ENCODE measurements at regions not wholly inside any gene's neighbourhood (a gene's known extent, or its start where the extent isn't known, plus 50 kb on each side); places are given as distances from the start of the nearest gene placed in this dataset.
"Not testable (repeated sequence)": the region's sequence is repeated elsewhere in the genome, so short reads cannot be mapped to it uniquely, and the experiment has no call there.

DNA sequence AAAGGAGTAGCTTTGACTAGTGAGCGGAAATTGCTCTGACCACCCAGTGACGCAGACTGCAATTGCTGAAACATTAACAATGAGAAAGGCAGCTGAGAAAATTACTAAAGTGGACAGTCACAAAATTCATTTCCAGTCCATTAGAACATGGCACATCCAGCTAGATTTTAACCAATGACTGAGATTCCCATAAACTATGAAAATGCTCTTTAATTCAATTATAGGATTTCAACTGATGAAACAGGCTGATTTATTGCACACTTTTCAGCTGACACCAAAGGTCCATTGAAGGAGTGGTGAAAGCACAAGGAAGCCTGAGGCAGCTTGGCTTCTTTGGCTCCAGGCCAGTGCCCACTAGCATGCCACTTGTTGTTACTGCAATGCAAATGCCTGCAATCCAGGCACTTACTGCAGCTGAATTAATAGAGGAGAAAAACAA is 933.4 kb downstream of the SLITRK6 start:
- peak; percentile 51 for DNase-seq (ENCODE audit: low spot score)

GRCh38 chr13:84864341-84864740 is 934.9 kb downstream of the SLITRK6 start:
- no peak for DNase-seq (ENCODE audit: low spot score)

DNA sequence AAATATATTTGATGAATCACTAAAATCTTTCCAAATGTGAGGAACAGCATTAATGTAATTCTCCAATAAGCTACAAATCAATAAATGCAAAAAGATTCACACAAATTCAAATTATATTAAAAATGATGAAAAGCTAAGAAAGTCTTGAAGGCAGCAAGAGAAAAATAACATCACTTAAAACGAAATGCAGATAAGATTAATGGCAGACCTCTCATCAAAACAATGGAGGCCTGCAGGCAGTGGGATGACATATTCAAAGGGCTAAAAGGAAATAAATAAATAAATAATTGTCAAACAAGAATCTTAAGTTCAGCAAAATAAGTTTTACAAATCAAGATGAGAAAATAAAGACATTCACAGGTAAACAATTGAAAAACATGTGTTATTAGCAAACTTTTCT is 952.1 kb downstream of the SLITRK6 start:
- DNase-seq (ENCODE audit: low spot score) = no peak

- no peak for DNase-seq (ENCODE audit: low spot score)
Measured at GRCh38 chr13:84845907-84846619, 953.2 kb downstream of the SLITRK6 start.

DNA sequence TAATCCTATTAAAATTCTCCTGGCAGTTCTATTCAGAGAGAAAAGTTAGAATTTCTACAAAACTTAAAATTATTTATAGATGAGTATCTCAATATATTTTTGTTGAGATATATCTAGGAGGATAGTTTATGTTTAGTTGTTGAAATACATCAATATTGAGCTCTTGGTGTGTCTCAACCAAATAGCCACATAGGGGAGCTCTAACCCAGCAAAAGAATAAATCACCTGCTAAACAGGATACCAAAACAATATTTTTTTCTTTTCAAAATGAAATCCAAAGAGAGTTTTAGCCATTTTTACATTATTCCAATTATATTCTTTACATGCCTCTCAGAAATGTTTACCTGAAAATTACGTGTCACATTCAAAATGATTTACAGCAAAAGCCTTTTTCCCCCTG is 954.7 kb downstream of the SLITRK6 start:
- peak; percentile 20 for DNase-seq (ENCODE audit: low spot score)

- no peak for DNase-seq (ENCODE audit: low spot score)
Measured at GRCh38 chr13:84843368-84843767, 955.9 kb downstream of the SLITRK6 start.

DNA sequence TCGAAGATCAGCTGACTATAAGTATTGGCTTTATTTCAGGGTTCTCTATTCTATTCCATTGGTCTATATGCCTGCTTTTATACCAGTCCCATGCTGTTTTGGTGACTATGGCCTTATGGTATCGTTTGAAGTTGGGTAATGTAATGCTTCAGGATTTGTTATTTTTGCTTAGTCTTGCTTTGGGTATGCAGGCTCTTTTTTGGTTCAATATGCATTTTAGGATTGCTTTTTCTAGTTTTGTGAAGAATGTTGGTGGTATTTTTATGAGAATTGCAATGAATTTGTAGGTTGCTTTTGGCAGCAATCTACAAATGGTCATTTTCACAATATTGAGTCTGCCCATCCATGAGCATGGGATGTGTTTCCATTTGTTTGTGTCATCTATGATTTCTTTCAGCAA is 951.9 kb upstream of the SLITRK1 start:
- DNase-seq (ENCODE audit: low spot score) = no peak

DNA sequence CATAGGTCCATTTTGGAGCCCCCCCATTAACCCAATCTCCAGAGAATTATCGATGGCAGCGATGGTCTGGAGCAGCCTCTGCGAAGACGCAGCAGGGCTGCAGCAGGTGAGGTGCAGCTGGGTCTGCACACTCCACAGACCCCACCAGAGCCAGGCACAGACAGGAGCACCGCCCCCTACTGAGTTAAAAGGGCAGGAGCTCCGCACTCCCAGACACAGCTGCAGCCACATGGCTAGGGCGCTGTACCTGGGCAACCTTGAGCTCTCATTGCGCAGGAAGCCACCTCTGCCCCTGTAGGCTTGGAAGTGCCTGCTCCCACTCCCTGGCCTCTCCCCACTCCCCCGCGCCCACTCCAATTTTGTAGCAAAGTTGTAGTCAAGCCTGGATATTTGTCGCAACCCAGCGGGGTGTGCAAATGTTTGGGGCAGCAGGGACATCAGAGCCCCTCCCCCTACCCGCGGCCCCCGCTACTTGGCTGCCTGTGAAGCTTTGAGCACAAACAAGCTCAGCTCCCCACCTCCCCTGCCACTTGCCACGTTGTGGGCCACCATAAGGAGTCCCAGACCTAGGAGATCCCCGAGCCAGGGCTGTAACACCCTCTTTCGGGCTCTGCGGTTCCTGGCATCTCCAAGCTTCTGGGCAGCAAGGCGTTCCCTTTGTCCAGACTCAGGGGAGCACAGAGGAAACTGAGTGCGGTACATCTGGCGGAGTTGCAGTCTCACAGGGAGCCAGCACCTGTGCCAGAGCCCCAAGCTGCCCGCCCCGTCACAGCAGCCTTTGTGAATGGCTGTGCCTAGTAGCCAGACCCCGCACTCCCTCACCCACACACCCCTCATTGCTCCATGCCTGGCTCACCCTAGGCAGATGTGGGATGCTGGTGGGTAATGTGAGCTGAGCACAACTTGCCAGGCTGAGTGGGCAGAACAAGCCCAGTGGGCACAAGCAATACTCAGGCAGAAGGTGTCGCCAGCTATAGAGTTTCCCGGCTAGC is 949.7 kb upstream of the SLITRK1 start:
- DNase-seq (ENCODE audit: low spot score) = no peak

DNA sequence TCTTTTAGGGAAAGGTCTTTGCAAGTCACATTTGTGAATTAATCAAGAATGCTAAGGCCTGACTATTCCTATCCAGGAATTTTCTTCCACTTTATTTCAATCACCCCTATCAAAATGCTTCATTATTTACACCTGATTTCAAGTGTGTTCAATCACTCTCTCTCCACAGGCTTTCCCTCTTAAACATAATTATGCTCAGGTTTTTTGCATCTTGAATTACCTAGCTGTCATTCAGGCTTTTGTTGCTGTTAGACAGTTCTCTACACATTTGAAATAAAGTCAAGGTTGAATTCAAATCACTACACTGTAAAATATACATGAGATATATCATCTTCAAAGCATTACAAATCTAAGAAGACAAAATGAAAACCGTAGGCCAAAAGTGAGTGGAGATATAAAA is 941.3 kb upstream of the SLITRK1 start:
- no peak for DNase-seq (ENCODE audit: low spot score)

GRCh38 chr13:84821261-84821660 is 939.0 kb upstream of the SLITRK1 start:
- DNase-seq (ENCODE audit: low spot score) = no peak

GRCh38 chr13:84816567-84817105 is 934.4 kb upstream of the SLITRK1 start:
- no peak for DNase-seq (ENCODE audit: low spot score)

- no peak for DNase-seq (ENCODE audit: low spot score)
Measured at GRCh38 chr13:84812789-84813188, 930.5 kb upstream of the SLITRK1 start.

DNA sequence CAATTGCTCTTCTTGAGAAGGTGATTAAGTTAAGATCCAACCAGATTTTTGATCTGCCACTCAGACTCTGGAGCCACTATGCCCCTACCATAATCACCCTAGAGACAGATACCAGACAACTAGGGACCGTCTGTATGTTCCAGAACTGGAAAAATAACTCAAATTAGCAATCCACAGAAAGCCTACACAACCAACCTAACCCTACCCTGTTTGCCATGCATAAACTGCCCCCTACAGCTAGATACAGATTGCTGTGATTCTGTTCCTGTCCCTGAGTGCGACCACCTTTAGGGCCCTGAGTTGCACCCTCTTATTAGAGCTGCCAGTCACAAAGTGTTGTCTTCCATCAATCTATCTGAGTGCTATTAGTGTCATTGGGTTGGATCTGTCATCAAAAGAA is 929.8 kb upstream of the SLITRK1 start:
- DNase-seq (ENCODE audit: low spot score) = no peak

DNA sequence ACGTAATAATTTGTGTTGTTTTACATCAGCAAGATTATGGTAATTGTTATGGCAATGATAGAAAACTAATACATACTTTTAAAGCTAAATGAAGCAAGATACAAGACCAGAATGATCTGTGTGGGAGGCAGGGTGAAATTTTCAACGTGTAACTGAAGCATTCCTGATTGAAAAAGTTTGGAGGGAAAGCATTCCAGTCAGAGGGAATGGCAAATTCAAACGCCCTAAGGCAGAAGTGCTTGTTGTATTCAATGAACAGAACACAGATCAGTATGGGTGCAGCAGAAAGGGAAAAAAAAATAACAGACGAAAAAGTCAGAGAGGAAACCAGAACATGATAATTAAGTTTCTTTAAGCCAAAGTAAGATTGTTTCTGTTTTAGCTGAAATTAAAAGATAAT is 928.5 kb upstream of the SLITRK1 start:
- DNase-seq (ENCODE audit: low spot score) = no peak

- DNase-seq (ENCODE audit: low spot score) = no peak
Measured at GRCh38 chr13:84802073-84802472, 919.8 kb upstream of the SLITRK1 start.

- DNase-seq (ENCODE audit: low spot score) = no peak
Measured at GRCh38 chr13:84784443-84785153, 902.3 kb upstream of the SLITRK1 start.

- no peak for DNase-seq (ENCODE audit: low spot score)
Measured at GRCh38 chr13:84777316-84777715, 895.0 kb upstream of the SLITRK1 start.

DNA sequence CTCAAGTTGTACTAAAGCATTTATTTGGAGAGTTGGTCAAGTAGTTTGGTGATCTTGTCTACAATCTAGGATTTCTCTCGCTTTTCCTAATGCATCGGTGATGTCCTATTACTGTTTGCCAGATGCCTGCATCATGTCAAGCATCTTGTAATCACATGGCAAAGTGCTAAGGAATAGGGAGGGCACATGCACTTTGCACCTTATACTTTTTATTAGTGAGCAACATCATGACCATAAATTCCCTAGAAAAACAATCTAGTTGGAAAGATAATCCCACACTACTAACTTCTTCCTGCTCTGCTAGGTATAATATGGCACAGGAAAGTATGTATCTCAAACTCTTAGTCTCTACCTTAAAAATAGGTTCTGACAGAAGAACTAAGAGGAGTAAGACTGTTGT is 894.3 kb upstream of the SLITRK1 start:
- DNase-seq (ENCODE audit: low spot score) = no peak

DNA sequence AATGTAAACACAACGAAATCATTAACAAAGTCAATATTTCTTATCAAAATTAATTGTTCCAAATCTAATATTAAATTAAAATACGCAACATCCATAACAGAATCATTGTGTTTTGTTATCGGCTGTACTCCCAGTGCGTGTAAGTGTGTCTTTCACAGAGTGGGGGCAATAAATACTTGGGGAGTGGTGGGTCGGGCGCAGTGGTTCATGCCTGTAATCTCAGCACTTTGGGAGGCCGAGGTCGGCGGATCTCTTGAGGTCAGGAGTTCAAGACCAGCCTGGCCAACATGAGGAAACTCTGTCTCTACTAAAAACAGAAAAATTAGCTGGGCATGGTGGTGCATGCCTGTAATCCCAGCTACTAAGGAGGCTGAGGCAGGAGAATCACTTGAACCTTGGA is 893.6 kb upstream of the SLITRK1 start:
- DNase-seq (ENCODE audit: low spot score) = not testable (repeated sequence)

DNA sequence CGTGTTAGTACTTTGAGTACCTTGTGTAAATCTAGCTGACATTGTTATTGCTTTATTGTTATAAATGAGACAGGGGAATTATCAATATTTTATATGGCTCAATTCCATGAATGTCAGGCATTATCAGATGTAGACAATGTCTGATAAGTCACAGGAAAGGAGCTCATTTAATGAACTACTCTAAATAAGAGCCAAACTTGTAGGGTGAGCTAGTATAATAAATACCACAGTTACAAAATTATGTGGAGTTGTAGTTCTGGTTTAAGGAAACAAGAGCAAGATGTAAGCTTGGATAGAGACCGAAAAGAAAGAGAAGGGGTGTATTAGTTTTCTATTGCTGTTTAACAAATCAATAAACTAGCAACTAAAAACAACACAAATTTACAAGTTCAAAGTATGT is 891.8 kb upstream of the SLITRK1 start:
- no peak for DNase-seq (ENCODE audit: low spot score)

- no peak for DNase-seq (ENCODE audit: low spot score)
Measured at GRCh38 chr13:84760956-84761355, 878.7 kb upstream of the SLITRK1 start.

DNA sequence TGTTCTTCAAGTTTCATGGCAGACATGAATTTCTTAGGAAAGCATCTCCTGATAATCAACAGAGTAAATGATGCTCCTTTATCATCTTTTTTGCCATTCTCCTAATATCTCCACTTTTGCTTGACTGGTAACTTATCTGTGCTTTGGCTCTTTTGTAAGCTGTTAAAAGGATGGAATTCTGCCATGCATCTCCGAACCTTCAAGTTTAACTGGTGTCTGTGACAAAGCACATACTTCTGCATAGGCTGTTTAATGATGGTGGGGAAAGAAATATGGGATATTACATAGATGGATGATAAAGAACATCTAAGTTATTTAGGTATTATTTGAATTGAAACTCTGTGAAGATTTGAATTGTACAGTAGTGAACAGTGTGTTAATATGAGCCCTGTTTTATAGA is 866.9 kb upstream of the SLITRK1 start:
- DNase-seq (ENCODE audit: low spot score) = no peak
